Liver (tissue), 8 donors: ENCODE measurements at regions not wholly inside any gene's neighbourhood (a gene's known extent, or its start where the extent isn't known, plus 50 kb on each side); places are given as distances from the start of the nearest gene placed in this dataset.

Experiments
- DNase-seq: peaks from one replicate; pipeline ENCODE4 v3.0.0-alpha.2; 2017; ENCODE audit warnings: low spot score
- H3K27ac ChIP-seq, 2 donors: one replicate each; pipeline ENCODE4 v1.7.0; 2013; ENCODE audit warnings: inconsistent platforms in 2 of 2, low read length in 2 of 2, control low read depth in 1 of 2, low read depth in 1 of 2, mild to moderate bottlenecking in 1 of 2
- H3K27me3 ChIP-seq, 4 donors: one replicate each; pipeline versions ENCODE4 v1.6.1 to v1.7.0; 2013; ENCODE audit warnings: low read length in 3 of 4, inconsistent platforms in 1 of 4, mild to moderate bottlenecking in 1 of 4, moderate library complexity in 1 of 4; ENCODE audit not compliant: control insufficient read depth in 4 of 4, insufficient read depth in 4 of 4
- H3K36me3 ChIP-seq, 4 donors: one replicate each; pipeline versions ENCODE4 v1.6.1 to v1.7.0; 2013; ENCODE audit warnings: low read length in 3 of 4, mild to moderate bottlenecking in 3 of 4, low read depth in 1 of 4, moderate library complexity in 1 of 4; ENCODE audit not compliant: control insufficient read depth in 4 of 4, insufficient read depth in 3 of 4
- H3K4me1 ChIP-seq, 4 donors: one replicate each; pipeline versions ENCODE4 v1.6.1 to v1.7.0; 2013; ENCODE audit warnings: low read length in 3 of 4, mild to moderate bottlenecking in 3 of 4, moderate library complexity in 1 of 4; ENCODE audit not compliant: control insufficient read depth in 4 of 4, insufficient read depth in 4 of 4
- H3K4me3 ChIP-seq, 3 donors: one replicate each; pipeline versions ENCODE4 v1.6.1 to v1.7.0; 2013; ENCODE audit warnings: low read length in 3 of 3, control low read depth in 1 of 3, low read depth in 1 of 3, mild to moderate bottlenecking in 1 of 3
- H3K9ac ChIP-seq, 2 donors: one replicate each; pipeline ENCODE4 v1.7.0; 2013; ENCODE audit warnings: low read length in 2 of 2, mild to moderate bottlenecking in 2 of 2, moderate library complexity in 2 of 2, control low read depth in 1 of 2, low read depth in 1 of 2
- H3K9me3 ChIP-seq, 4 donors: one replicate each; pipeline versions ENCODE4 v1.6.1 to v1.7.0; 2013; ENCODE audit warnings: low read length in 3 of 4; ENCODE audit not compliant: control insufficient read depth in 4 of 4
- ATF3 ChIP-seq: IDR thresholded peaks from 2 replicates; pipeline ENCODE4 v1.6.1; 2016; ENCODE audit warnings: antibody characterized with exemption
- CTCF ChIP-seq: fragments of 150-350 bp; IDR thresholded peaks from 2 replicates; pipeline ENCODE4 v1.5.1; 2017; ENCODE audit warnings: improper control_type of control experiment, low read depth, low read length; ENCODE audit not compliant: missing input control
- EGR1 ChIP-seq, 2 donors: IDR thresholded peaks; 2 replicates each; pipeline ENCODE4 v1.6.1; 2016 to 2018; ENCODE audit warnings: antibody characterized with exemption in 2 of 2, low read depth in 2 of 2
- FOXA1 ChIP-seq: IDR thresholded peaks from 2 replicates; pipeline ENCODE4 v1.6.1; 2016; ENCODE audit warnings: antibody characterized with exemption
- FOXA2 ChIP-seq: IDR thresholded peaks from 2 replicates; pipeline ENCODE4 v1.6.1; 2016; ENCODE audit warnings: antibody characterized with exemption
- GABPA ChIP-seq, 2 donors: IDR thresholded peaks in 1 of 2; conservative IDR thresholded peaks in 1 of 2; 2 replicates each; pipeline ENCODE4 v1.6.1; 2016; ENCODE audit warnings: antibody characterized with exemption in 2 of 2, mild to moderate bottlenecking in 1 of 2, moderate library complexity in 1 of 2
- HNF4A ChIP-seq, 2 donors: conservative IDR thresholded peaks; 2 replicates each; pipeline ENCODE4 v1.6.1; 2016; ENCODE audit warnings: antibody characterized with exemption in 2 of 2, mild to moderate bottlenecking in 2 of 2
- HNF4G ChIP-seq: IDR thresholded peaks from 2 replicates; pipeline ENCODE4 v1.6.1; 2016; ENCODE audit warnings: antibody characterized with exemption
- JUND ChIP-seq, 2 donors: IDR thresholded peaks; 2 replicates each; pipeline ENCODE4 v1.6.1; 2016; ENCODE audit warnings: antibody characterized with exemption in 2 of 2
- MAX ChIP-seq: IDR thresholded peaks from 2 replicates; pipeline ENCODE4 v1.6.1; 2016; ENCODE audit warnings: antibody characterized with exemption
- NR2F2 ChIP-seq: IDR thresholded peaks from 2 replicates; pipeline ENCODE4 v1.6.1; 2016; ENCODE audit warnings: antibody characterized with exemption
- RAD21 ChIP-seq, 2 donors: IDR thresholded peaks; 2 replicates each; pipeline ENCODE4 v1.6.1; 2016; ENCODE audit warnings: antibody characterized with exemption in 2 of 2, mild to moderate bottlenecking in 2 of 2
- REST ChIP-seq: IDR thresholded peaks from 2 replicates; pipeline ENCODE4 v1.6.1; 2016; ENCODE audit warnings: antibody characterized with exemption, mild to moderate bottlenecking
- RXRA ChIP-seq, 2 donors: IDR thresholded peaks; 2 replicates each; pipeline ENCODE4 v1.6.1; 2017 to 2018; ENCODE audit warnings: antibody characterized with exemption in 2 of 2, mild to moderate bottlenecking in 1 of 2
- TAF1 ChIP-seq: conservative IDR thresholded peaks from 2 replicates; pipeline ENCODE4 v1.6.1; 2016; ENCODE audit warnings: antibody characterized with exemption, mild to moderate bottlenecking
- ZBTB33 ChIP-seq: IDR thresholded peaks from 2 replicates; pipeline ENCODE4 v1.6.1; 2016; ENCODE audit warnings: antibody characterized with exemption
- WGBS: extraction: QIAGEN DNeasy Blood & Tissue Kit; methylation state at CpG from one replicate; pipeline ENCODE4 v1.1.7; 2013; 5-methylcytosine and 5-hydroxymethylcytosine counted together
- donor health status: healthy.
- donor health status: healthy.
- donor health status: healthy.
- donor health status: healthy.
- donor health status: healthy.

GRCh38 chr13:53545340-53545941, 516.8 kb downstream of the OLFM4 start:
- peaks cover 0 to 1% (median 0%) of the 10 kb centered on the region in 4 donors for H3K9me3 ChIP-seq
- no peaks in the 10 kb centered on the region for H3K36me3 ChIP-seq
- H3K27ac ChIP-seq = no peak overlapping the region
- no peaks in the 10 kb centered on the region for H3K27me3 ChIP-seq
- no peak overlapping the region for H3K9ac ChIP-seq
- WGBS = 73% methylated on average over 1 of the region's 1 CpG
- no peak for DNase-seq
- no peak for TF ChIP-seq NR2F2
- TF ChIP-seq RXRA (IDR thresholded peaks at IDR 0.05) = no peak
- no peak for TF ChIP-seq HNF4G
- no peak for TF ChIP-seq ZBTB33
- TF ChIP-seq TAF1 = no peak
- no peak for TF ChIP-seq RAD21 (IDR thresholded peaks at IDR 0.05)
- TF ChIP-seq FOXA1 = no peak
- no peak for TF ChIP-seq ATF3
- TF ChIP-seq JUND (IDR thresholded peaks at IDR 0.05) = no peak
- no peak for TF ChIP-seq CTCF
- no peak for TF ChIP-seq MAX
- TF ChIP-seq EGR1 (IDR thresholded peaks at IDR 0.05; ENCODE audit: low read depth in 2 of 2) = no peak
- TF ChIP-seq GABPA (IDR thresholded peaks at IDR 0.05 in 1 of 2, conservative IDR thresholded peaks at IDR 0.05 in 1 of 2) = no peak
- no peak for TF ChIP-seq REST
- no peak for TF ChIP-seq FOXA2
- no peak overlapping the region for H3K4me3 ChIP-seq
- no peaks in the 10 kb centered on the region for H3K4me1 ChIP-seq

- Histone ChIP-seq H3K36me3 (no peaks in the 10 kb centered on the region), H3K9ac (no peak overlapping the region), H3K4me1 (no peaks in the 10 kb centered on the region), H3K27me3 (no peaks in the 10 kb centered on the region), H3K27ac (no peak overlapping the region), H3K4me3 (no peak overlapping the region), H3K9me3 (no peaks in the 10 kb centered on the region)
- DNase-seq = no peak
- 68% methylated on average over 1 of the region's 1 CpG for WGBS
- TF ChIP-seq JUND (IDR thresholded peaks at IDR 0.05) (no peak), HNF4G (no peak), ZBTB33 (no peak), HNF4A (conservative IDR thresholded peaks at IDR 0.05) (no peak), FOXA1 (no peak), RAD21 (IDR thresholded peaks at IDR 0.05) (no peak), GABPA (IDR thresholded peaks at IDR 0.05 in 1 of 2, conservative IDR thresholded peaks at IDR 0.05 in 1 of 2) (no peak), RXRA (IDR thresholded peaks at IDR 0.05) (no peak), CTCF (no peak)
Measured at GRCh38 chr13:53560556-53560955, 531.9 kb downstream of the OLFM4 start.
